Prostate gland (tissue), 2 donors: ENCODE measurements at regions not wholly inside any gene's neighbourhood (a gene's known extent, or its start where the extent isn't known, plus 50 kb on each side); places are given as distances from the start of the nearest gene placed in this dataset.

ENCODE experiments used
- POLR2A ChIP-seq: fragments of 450-650 bp; IDR thresholded peaks from one replicate; pipeline ENCODE4 v1.6.1; 2016; ENCODE audit warnings: antibody characterized with exemption, mild to moderate bottlenecking
- POLR2AphosphoS5 ChIP-seq: sonication (generic); formaldehyde crosslinking; IDR thresholded peaks from one replicate; pipeline ENCODE4 v1.6.1; 2017; ENCODE audit warnings: antibody characterized with exemption
- TF ChIP-seq, protein P1 (sequence below), 4 experiments: fragments of 200-600 bp in 2 of 4; fragments of 450-650 bp in 2 of 4; sonication (generic) in 2 of 4; IDR thresholded peaks; 1 replicate in 3 of 4; 2 replicates in 1 of 4; pipeline ENCODE4 v1.5.1; 2016 to 2019; ENCODE audit warnings: antibody characterized with exemption in 4 of 4, mild to moderate bottlenecking in 2 of 4, moderate library complexity in 2 of 4

DNA sequence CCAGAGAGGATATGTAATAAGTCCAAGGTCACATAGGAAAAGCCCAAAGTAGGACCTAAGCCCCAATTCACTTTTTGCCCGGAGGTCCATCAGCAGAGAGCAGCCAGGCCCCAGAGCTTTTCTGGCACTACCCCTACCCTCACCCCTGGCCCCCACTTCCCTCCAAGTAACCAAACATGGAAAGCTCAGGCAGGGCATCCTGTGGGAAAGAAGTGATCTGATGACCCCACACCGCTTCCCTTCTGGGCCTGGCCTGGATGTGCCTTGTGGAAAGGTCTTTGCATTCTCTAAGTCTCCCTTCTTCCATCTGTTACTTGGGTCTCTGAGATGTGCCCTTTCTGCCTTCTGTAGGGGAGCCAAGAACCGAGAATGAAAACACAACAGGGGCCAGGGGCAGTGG lies 136.9 kb downstream of the TMEM132E start:
- TF ChIP-seq, protein P1, sequence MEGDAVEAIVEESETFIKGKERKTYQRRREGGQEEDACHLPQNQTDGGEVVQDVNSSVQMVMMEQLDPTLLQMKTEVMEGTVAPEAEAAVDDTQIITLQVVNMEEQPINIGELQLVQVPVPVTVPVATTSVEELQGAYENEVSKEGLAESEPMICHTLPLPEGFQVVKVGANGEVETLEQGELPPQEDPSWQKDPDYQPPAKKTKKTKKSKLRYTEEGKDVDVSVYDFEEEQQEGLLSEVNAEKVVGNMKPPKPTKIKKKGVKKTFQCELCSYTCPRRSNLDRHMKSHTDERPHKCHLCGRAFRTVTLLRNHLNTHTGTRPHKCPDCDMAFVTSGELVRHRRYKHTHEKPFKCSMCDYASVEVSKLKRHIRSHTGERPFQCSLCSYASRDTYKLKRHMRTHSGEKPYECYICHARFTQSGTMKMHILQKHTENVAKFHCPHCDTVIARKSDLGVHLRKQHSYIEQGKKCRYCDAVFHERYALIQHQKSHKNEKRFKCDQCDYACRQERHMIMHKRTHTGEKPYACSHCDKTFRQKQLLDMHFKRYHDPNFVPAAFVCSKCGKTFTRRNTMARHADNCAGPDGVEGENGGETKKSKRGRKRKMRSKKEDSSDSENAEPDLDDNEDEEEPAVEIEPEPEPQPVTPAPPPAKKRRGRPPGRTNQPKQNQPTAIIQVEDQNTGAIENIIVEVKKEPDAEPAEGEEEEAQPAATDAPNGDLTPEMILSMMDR (IDR thresholded peaks at IDR 0.05): no peak
- TF ChIP-seq POLR2A (no peak), POLR2AphosphoS5 (no peak)
